GM18868 (cell line): ENCODE measurements at regions not wholly inside any gene's neighbourhood (a gene's known extent, or its start where the extent isn't known, plus 50 kb on each side); places are given as distances from the start of the nearest gene placed in this dataset.
"Not testable (repeated sequence)": the region's sequence is repeated elsewhere in the genome, so short reads cannot be mapped to it uniquely, and the experiment has no call there.

Experiments used
- ATAC-seq: cut with Tn5 transposase; IDR thresholded peaks from one replicate; pipeline ENCODE4 v1.9.1; 2021; ENCODE audit warnings: mild to moderate bottlenecking, moderate library complexity; ENCODE audit not compliant: unreplicated experiment

DNA sequence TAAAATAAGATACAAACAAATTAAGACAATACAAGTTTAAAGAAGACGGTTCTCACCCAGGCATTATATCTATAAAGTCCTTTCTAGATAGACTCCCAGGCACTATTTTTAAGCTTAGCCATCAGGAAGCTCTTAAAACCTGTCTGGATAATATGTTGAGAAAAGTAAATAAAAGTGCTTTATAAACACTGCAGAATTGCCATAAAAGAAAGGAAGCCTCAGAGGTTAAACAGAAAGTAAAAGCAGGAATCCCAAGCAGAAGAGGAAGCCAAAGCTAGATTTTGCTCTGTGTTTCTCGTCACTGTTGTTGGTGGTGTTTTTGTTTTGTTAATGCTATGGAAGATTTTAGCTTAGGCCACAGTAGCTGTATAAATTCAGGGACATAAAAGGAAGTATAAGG lies 1267.3 kb downstream of the PCDH19 start:
- no peak for ATAC-seq

- no peak for ATAC-seq
These were observed 1272.6 kb downstream of the PCDH19 start for GRCh38 chrX:99137488-99137887.

GRCh38 chrX:99117011-99117410 lies 1293.1 kb downstream of the PCDH19 start:
- no peak for ATAC-seq

- ATAC-seq = no peak
These were observed 1314.0 kb downstream of the PCDH19 start for GRCh38 chrX:99095965-99096635.

- no peak for ATAC-seq
These were observed 1318.6 kb downstream of the PCDH19 start for GRCh38 chrX:99091459-99091858.

DNA sequence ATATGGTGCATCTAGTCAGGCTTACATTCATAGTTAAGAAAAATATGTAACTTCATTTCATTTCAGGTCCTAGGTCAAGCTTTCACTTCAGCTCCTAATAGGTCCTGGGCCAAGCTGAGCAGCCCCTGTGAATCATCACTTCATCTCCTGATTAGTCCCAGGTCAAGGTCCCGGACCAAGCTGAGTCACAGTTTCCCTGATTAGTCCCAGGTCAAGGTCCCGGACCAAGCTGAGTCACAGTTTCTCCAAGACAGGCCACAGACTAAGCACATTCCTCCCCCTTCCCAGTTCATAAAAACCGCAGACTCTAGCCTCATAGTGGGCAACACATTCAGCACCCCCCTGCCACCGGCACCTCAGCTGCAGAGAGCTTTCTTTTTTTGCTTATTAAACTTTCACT lies 1331.8 kb downstream of the PCDH19 start:
- ATAC-seq = no peak

- ATAC-seq = no peak
These were observed 1333.0 kb downstream of the PCDH19 start for GRCh38 chrX:99077099-99077498.

- no peak for ATAC-seq
These were observed 1336.5 kb downstream of the PCDH19 start for GRCh38 chrX:99073551-99073950.

DNA sequence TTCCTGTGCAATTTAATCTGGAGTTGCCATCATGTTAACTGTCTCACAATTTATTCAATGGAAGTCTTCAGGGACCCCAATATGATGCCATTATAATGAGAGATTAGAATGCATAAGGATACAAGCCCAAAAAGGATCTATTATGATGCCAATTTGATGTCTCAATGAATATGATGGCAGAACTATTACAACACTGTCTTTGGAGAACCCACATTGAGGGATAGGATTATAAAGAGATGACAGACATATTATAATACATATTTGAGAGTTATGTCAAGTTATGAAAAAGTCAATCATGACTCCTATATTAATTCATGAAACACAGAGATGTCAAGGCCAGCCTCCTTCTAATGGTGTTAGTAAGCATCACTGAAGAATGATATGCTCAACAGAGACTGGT lies 1358.4 kb downstream of the PCDH19 start:
- ATAC-seq = no peak

GRCh38 chrX:99033226-99033901 lies 1376.7 kb downstream of the PCDH19 start:
- ATAC-seq = no peak

GRCh38 chrX:99010957-99011356 lies 1399.1 kb downstream of the PCDH19 start:
- no peak for ATAC-seq

DNA sequence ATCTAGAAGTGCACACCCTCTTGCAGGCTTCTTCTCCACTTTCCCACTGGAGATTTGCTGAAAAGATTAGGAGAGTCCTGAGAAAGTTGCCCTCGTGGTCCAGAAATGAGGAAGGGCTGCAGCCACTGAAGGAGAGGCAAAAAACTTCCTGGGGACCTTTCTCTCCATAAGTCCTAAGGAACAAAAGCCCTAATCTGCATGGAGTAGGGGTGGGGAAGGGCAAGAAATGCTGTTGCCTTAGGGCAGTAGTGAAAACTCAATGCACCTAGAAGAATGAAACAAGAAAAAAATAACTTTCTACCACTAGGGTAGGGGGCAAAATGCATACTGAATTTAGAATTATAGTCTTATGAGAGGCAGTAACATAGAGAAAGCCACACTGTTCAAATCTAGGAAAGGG lies 1408.8 kb downstream of the PCDH19 start:
- ATAC-seq = no peak

DNA sequence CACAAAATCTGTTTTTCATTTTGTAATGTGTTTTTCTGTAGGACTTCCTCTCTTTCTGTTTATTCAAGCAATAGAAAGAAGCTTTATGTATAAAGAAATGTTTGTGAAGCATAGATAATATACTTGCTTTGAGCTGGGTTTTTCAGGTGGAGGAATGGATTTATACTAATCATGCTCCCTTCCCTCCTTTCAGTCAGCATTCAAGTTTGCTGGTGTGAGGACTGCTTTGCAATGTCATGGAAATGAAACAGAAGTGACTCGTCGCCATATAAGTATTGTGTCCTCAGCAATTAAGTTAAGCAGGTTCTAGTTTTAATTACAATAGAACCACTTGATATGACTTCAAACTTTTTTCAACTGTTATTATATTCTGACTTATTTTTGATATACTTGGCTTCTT lies 1447.1 kb downstream of the PCDH19 start:
- no peak for ATAC-seq

DNA sequence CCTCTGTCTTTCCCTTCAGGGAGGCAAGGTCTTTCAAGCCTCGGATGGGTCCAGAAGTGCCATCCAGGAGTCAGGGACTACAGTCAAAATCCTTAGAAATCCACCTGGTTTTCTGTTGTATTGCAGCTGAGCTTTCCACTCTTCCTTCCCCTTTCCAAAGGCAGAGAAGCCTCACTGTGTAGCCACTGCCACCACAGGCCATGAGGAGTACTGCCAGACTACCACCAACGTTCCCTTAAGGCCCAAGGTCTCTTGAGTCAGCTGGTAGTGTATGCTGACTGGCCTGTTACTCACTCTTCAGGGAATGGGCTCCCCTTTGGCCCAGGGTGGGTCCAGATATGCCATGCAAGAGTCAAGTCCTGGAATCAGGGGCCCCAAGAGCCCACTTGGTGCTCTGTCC lies 1454.1 kb downstream of the PCDH19 start:
- no peak for ATAC-seq

DNA sequence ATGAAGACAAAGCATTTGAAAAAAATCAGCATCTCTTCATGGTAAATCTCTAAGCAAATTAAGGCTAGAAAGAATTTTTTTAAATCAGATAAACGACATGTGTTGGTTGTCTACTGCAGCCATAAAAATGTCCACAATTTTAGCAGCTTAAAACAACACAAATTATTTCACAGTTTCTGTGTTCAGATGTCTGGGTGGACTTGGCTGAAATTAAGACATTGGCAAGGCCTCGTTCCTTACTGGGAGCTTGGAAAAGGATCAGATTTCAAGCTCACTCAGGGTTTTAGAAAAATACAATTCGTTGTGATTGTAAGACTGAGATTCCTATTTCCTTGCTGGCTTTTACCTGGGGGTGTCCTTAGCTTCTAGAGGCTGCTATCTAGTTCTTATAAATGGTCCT lies 1470.6 kb downstream of the PCDH19 start:
- no peak for ATAC-seq

GRCh38 chrX:98931216-98931615 lies 1478.9 kb downstream of the PCDH19 start:
- ATAC-seq = no peak

DNA sequence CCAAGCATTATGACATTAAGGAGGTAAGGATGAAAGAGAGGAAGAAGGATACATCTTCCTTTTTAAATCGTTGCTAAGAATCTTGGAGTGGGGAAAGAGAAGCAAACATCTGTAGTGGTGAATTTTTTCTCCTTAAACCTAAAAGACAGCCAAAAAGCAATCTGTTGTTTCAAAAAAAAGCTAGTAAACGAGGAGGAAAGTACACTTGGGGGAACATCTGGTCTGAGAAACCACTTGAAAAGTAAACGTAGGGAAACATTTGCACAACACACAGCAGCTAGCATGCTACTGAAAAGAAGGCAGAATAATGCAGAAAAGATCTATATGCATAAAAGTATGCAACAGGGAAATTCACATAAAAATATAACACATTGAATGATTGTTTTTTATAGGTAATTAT lies 1485.6 kb downstream of the PCDH19 start:
- ATAC-seq = no peak

GRCh38 chrX:98897191-98897590 lies 1512.9 kb downstream of the PCDH19 start:
- ATAC-seq = no peak

GRCh38 chrX:98850639-98851038 lies 1559.4 kb downstream of the PCDH19 start:
- ATAC-seq = not testable (repeated sequence)
